ENCODE measurements at regions not wholly inside any gene's neighbourhood (a gene's known extent, or its start where the extent isn't known, plus 50 kb on each side); places are given as distances from the start of the nearest gene placed in this dataset.

GRCh38 chr12:132380641-132381040 lies 51.3 kb upstream of the GALNT9 start:
- in situ Hi-C loops (cut with HindIII; ENCODE audit: low sequenced_read_pairs), result no loop called here

- in situ Hi-C loops (cut with HindIII; ENCODE audit: low sequenced_read_pairs), result no loop called here
Observed at GRCh38 chr12:132379996-132380395, 50.6 kb upstream of the GALNT9 start.

GRCh38 chr12:132379576-132379975 lies 50.2 kb upstream of the GALNT9 start:
- in situ Hi-C loops (cut with HindIII; ENCODE audit: low sequenced_read_pairs), result no loop called here
